ENCODE measurements at regions not wholly inside any gene's neighbourhood (a gene's known extent, or its start where the extent isn't known, plus 50 kb on each side); places are given as distances from the start of the nearest gene placed in this dataset.

DNA sequence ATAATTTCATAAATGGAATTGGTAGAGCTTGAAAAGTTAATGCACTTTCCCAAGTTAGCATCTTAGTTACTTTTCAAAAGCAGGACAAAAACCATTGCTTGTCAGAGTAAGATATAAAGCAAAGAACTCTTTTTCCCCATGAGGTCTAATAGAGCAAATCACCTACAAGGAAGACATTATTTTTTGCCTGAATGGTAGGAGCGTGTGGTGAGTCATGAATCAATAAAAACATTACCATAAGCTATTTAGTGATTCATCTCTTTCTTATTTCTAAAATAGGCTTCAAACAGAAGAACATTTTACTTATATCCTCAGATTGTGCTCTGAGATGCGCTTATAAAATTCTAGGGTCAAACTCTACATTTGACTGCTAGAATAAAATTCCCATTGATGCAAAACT, 109.4 kb upstream of the GPRIN3 start:
- no peak for DNase-seq

DNA sequence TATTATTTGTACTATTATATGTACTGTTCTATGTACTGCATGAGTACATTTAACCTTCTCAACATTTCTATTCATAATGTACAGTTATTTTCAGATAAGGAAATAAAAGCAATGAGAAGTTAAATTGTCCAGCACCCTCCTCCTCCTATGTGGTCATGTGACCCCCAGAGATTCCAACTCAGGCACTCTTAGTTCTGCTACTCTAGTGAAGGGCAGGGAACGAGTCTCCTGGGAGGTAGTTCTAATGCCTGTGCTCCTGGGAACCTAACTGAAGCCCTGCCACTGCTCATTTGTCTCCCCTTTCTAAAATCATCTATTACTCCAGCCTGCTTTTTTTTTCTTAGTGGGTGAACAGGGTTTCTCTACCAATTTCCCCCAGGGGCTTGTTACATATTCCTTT, 105.9 kb upstream of the GPRIN3 start:
- no peak for DNase-seq

DNA sequence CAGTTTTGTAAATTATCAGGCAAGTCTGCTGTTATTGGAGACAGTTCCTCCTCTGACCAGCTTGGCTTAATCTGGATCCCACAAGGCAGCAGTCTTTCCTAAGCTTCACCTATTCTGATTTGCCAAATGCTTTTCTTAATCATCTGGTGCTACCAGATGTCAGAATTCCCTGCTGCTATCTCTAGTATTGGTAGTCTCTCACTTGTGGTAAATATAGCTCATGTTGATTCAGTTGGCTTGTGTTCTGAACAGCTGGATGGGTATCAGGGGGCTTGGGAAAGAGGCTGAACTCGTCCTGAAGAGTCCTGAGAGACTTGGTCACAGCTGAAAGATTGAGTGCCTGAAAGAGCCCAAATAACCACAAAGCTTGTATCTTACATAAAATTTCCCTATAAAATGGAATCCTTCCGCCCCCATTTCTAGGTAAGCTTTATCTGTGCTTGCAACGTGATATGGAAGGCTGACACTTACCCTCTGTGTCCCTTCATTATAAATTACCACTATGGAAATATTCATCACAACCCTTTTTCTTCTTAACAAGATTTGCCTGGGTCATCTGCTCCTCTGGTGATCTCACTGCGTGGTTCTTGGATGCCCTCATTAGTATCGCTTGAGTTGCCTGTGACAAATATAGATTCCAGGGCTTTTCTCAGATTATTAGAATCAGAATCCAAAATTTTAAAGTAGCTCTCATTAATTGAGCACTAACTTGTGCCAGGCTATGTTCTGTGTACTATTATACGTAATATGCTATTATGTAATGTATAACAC, 104.1 kb upstream of the GPRIN3 start:
- no peak for DNase-seq

DNA sequence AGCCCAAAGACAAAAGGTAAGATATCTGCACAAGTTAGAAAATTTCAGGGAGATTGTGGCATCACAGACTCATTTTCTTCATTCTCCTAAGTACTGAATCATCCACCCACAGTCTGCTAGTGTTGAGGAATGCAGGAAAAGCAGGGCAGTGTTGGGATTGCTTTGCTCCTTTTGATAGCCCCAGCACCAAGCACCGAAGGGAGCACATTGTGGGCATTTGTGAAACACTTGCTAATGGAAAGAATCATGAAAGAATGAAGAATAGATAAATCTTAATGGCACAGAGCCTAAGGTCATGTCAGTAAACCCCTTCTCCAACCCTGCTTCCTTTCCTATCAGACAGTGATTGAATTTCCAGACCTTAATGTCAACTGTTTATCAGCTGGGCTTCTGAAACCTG, 103.1 kb upstream of the GPRIN3 start:
- peak; percentile 25 for DNase-seq

DNA sequence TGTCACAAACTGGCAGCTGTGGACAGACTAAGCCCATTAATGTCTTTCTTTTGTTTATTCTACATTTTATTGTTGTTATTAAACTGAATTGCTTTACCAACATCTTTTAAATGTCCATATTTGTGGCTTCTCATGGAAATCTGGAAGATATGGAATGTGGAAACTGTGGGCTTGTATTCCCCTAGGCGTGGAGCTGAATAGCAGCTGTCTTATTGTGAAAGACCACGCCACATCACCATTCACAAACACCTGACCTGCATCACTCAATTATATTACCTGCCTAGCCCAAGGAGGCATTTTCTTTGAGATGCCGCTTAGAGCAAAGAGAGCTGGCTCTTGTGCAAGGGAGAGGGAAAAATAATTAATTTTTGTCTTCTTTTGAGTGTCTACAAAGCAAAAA, 96.9 kb upstream of the GPRIN3 start:
- DNase-seq: no peak

DNA sequence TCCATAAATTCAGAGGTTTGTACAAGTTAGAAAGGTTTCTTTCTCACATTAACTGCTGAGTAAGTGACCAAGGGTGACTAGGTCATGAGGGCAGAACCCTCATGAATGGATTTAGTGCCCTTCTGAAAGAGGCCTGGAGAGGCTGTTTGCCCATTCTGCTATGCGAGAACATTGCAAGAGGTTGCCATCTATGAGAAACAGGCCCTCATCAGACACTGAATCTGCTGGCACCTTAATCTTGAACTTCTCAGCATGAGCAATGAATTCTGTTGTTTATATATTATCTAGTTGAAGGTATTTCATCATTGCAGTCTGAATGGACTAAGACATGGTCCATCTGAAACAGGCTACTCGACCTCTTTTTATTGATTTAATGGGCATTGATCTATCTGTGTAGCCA, 96.2 kb upstream of the GPRIN3 start:
- no peak for DNase-seq

DNA sequence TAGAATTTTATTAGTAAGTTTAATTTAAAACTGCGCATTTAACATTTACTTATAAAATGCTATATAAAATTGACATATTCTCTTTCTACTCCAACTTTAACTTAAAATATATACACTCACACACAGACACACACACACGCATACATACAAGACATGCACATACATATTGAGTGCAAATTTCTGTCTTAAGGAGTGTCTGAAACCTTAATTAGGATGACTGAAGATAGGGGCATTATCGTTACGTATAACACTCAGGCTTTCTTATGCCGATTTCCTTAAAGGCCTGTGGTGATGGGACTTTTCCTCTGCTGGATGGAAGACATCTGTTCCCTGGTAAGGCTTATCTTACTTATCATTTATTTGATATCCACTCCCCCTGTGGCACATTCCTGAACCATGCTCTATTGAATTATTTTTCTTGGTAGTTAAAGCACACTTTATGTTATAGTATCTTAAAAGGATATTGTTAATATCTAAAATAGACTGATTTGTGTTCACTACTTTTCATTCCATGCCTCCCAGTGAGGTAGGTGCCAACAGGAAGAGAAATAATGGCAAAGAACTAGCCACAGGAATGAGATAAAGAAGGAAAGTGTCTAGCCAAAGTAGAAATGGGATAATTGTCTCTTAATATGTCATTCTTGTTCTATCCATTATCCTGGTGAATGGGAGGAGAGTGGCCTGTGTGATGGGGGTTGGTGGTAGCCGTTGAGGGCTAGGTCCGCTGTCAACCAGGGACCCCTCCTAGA, 92.9 kb upstream of the GPRIN3 start:
- no peak for DNase-seq

DNA sequence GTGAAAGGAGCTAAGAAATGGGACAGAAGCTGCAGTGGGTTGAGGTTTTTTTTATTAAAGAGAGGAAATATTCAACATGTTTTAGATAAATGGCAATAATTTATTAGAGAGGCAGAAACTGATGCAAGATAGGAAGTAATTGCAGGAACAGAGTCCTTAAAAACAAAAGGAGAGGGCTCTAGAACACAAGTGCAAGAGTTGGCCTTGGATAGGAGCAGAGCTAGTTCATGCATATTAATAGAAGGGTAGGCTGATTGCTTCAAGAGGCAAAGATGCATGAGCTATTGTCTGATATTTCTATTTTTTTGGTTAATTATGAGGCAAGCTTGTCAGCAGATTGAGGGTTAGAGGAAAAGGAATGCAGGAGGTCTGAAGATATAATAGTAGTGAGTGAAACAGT, 91.0 kb upstream of the GPRIN3 start:
- DNase-seq: no peak

DNA sequence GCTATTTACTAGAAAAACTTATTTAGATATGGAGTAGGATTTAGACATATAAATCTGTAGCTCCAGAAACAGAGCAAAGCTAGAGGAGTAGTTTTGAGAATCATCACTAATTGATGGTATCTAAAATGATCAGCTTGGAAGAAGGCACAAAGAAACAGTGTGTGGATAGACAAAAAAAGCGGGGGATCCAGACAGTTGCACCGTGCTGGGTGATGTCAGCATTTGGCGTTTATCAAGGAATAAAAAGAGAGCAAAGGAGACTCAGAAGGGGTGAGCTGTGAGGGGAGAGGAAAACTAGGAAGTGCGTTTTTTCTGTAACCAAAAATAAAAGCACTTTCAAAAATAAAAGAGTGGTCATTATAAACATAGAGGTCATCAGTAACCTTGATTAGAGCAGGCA, 90.5 kb upstream of the GPRIN3 start:
- no peak for DNase-seq

DNA sequence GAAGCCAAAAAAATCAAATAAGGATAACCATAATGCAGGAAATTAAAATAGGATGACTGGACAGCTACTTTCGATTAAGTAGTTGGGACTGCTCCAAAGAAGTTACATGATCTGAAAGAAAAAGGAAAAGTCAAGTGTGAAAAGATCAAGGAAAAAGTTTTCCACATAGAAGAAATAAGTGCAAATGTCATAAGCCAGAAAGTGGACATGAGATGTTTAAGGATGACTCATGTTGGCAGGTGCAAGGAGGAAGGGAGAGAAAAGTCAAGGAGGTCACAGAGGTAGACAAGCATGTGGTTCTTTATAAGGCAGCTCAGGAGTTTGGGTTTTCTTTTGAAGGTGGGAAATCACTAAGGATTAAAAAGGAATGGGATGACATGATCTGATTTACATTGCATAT, 89.8 kb upstream of the GPRIN3 start:
- no peak for DNase-seq

DNA sequence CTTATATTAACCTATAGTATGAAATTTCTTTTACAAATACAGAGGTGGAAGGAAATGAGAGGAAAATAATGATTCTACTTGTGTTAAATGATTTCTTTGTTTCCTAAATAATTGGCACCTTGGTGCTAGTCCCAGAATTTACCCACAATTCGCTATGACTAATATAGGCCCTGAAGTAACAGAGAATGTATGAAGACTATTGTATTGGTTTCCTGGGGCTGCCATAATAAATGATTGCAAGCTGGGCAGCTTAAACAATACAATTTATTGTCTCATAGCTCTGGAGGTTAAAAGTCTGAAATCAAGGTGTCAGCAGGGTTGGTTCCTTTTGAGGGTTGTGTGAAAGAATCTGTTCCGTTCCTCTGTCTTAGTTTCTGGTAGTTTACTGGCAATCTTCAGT, 74.8 kb upstream of the GPRIN3 start:
- DNase-seq: no peak

DNA sequence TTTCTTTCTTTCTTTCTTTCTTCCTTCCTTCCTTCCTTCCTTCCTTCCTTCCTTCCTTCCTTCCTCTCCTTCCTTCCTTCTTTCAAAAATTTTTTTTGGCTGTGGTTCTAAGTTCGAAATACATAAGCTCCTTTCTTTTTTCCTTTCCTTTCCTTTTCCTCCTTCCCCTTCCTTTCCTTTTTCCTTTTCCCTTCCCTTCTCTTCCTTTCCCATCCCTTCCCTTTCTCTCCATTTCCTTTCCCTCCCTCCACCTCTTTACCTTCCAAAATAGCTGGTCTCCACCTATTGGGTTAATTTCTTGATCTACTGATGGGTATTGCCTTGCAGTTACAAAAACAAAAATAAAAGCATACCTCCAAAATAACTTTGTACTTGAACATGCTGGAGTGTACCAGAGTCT, 73.4 kb upstream of the GPRIN3 start:
- no peak for DNase-seq

DNA sequence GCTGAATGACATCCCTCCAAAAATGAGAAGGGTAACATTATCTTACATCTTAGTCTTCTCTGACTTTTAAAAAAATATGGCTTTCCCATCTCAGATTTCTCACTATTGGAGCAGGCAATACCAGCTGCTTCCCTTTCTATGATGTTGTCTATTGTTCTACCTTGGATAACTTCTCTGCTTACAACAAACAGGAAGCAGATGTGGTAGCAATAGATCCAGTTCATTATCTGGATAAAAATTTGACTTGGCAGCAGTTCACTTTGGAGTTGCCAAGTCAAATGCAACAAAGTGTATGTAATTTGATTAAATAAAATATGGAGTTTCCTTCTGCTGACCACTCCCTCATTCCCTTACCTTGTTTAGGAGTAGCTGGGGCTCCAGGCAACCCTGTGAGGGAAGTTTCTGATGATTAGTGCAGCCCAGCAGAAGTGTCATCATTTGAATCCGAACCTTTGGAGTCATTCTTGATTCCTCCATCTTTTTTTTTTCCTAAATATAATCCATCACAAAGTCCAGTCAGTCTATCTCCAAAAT, 72.0 kb upstream of the GPRIN3 start:
- no peak for DNase-seq

DNA sequence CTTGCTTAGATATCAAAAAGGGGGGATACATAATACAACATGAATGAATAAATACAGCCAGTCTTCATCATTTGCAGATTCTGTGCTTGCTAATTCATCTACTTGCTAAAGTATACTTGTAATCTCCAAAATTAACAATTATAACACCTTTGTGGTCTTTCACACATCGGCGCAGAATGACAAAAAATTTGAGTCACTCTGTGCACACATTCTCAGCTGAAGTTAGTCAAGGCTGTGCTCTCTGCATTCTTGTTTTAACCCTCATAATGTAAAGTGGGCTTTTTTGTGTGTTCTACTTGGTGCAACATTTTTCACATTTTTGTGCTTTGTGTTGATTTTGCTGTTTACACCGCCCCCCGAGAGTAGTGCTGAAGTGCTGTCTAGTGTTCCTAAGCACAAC, 65.8 kb upstream of the GPRIN3 start:
- no peak for DNase-seq

DNA sequence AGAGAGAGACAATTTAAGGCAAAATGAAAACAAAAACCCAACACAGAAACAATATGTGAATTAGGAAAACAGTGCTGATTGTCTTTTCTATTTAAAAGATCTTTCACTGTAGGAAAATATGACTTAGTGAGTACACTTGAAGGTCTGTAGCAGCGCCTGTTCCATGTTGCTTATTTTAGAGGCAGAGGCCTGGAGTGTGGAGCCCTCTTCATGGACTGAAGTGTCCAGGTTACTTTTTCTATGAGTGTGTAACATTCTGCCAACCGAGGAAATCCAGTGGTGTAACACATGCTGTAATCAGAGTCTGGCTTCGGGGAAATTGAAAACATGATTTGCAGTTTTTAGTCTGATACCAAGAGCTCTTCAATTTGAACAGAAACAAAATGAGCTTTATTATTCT, 64.0 kb upstream of the GPRIN3 start:
- peak; percentile 36 for DNase-seq

DNA sequence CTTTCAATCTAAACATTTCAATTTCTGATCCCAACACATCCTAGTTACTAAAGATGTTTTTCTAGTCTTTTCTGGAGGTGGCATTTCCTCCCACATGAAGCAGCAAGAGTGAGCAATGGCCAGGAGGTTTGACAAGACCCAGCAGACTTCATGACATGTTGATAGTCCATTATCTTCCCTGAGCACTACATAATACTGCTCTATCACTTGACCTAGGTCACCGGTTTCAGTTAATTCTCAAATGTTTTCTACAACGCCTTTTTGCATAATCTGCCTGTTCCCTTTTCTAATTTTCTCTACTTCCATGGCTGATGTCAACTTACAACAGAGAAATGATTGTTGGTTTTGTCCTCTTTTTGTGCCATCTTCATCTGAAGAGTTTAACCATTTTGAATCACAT, 62.0 kb upstream of the GPRIN3 start:
- peak; percentile 73 for DNase-seq

DNA sequence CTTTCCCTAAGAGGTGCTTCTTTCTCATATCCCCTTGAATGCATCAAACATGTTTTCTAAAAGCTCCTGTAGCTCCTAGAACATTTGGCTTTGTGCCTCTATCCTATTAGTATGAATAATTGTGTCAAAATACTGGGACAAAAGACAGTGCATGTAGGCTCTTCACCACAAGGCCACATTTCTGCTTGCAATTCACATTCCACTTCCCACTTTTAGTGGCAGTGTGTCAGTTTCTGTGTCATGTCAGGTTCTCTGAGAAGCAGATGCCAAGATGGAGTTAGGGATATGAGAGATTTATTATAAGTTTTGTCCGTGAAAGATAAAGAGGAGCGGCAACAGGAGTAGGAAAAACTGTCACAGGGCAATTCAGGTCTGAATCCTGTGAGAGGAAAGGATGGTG, 61.3 kb upstream of the GPRIN3 start:
- peak; percentile 74 for DNase-seq

DNA sequence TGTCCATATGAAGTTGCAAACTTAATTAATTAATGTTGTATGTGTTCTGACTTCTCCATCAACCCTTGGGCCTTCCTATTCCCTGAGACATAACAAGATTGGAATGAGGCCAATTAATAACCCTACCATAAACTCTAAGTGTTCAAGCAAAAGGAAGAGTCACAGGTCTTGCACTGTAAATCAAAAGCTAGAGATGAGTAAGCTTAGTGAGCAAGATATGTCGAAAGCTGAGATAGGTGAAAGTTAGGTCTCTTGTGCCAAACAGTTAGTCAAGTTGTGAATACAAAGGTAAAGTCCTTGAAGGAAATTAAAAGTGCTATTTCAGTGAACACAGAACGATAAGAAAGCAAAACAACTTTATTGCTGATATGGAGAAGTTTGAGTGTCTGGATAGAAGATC, 58.2 kb upstream of the GPRIN3 start:
- peak; percentile 5 for DNase-seq

DNA sequence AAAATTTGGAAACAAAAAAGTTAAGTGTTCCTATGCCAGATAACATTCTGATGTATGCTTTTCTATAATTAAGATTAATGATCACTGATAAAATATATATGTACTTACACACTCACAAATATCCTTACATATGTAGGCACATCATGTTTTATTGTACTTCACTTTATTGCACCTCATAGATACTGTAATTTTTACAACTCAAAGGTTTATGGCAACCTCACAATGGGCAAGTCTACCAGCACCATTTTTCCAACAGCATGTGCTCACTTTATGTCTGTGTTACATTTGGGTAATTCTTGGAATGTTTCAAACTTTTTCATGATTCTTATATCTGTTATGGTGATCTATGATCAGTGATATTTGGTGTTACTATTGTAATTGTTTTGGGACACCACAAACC, 57.8 kb upstream of the GPRIN3 start:
- DNase-seq: no peak

DNA sequence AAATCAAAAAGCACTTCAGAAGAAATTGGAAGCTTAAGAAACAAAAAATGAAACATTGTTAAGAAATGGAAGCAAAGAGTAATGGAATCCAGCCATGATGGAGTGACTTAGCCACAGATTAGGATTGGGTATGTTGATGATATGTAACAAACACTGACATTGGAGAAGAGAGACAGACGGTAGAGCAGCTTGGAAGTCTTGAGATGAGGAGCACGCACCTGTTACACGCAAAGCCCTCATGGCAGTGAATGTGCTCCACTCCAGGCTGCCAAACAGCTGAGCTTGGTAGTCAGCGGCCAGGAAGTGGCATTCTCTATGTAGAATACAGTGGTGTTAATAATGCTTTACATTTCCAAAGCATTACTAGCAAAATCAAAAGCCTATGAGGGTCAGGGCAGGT, 56.9 kb upstream of the GPRIN3 start:
- DNase-seq: no peak

DNA sequence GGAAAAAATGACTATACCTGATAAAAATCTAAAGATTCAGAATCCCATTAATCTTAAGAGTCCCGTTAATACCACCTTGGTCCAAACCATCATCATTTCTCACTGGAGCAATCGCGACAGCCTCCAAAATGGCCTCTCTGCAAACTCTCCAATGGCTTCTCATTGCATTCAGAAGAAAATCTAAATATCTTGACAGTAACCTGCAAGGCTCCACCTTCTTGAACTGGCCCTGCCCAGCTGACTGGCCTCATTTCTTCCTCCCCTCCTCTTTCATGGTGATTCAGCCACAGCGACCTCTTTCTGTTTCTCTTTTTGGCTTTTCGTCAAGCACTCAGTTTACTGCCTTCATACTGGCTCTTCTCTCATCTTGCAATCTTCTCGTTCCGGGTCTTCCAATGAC, 56.2 kb upstream of the GPRIN3 start:
- no peak for DNase-seq

DNA sequence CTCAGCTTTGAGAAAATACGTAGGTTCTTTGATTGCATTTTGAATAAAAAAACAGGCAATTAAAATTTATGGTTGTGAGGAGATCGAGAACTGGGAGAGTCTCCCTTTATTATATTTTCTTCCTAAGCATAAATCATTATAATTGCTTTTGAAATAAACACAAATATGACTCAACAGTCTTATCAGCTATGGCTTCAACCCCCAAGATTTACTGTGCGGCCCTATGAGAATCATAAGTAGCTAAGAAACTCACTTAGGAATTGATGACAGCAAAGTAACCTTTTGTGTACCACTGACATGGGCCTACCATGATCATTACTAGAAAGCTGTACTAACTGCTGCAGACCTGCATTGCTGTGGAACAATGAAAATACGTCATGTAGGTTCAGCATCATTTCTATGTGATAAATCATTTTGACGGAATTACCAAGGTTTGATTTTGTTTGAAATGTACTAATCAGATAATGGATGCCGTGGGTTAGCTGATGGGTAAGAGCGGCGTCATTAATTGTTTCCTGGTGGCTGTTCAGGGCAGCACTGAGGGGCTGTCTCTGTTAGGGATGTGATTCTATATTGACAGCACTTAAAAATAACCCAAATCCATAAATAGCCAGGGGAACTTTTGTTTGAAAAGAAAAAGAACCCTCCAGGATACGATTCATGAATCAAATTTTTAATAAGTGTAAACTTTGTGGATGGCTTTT, 51.5 kb upstream of the GPRIN3 start:
- DNase-seq: no peak

DNA sequence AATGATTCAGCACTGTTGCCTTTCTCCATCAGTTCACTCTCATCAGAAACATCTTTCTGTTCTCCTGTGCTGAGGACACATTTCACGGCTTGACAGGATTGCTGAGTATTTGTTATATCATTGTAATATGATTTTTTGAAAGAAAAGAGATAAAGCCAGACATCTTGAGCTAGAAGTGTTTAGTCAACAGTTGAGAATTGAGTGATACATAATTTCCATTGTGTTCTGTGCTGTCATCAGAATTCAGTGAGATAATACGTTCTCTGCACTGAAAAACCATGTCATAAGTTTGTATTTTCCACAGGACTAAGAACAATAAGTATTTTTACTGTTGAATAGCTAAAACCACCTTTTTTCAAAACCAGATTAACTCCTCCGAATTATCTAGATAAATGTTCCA, 50.2 kb upstream of the GPRIN3 start:
- DNase-seq: no peak
